ENCODE measurements at regions not wholly inside any gene's neighbourhood (a gene's known extent, or its start where the extent isn't known, plus 50 kb on each side); places are given as distances from the start of the nearest gene placed in this dataset.
"Not testable (repeated sequence)": the region's sequence is repeated elsewhere in the genome, so short reads cannot be mapped to it uniquely, and the experiment has no call there.

- not testable (repeated sequence) for DNase-seq (ENCODE audit: low read depth)
Measured at GRCh38 chr13:54267253-54267668, 1238.6 kb downstream of the OLFM4 start.

- DNase-seq (ENCODE audit: low read depth), result not testable (repeated sequence)
Measured at GRCh38 chr13:54268013-54268695, 1239.5 kb downstream of the OLFM4 start.

DNA sequence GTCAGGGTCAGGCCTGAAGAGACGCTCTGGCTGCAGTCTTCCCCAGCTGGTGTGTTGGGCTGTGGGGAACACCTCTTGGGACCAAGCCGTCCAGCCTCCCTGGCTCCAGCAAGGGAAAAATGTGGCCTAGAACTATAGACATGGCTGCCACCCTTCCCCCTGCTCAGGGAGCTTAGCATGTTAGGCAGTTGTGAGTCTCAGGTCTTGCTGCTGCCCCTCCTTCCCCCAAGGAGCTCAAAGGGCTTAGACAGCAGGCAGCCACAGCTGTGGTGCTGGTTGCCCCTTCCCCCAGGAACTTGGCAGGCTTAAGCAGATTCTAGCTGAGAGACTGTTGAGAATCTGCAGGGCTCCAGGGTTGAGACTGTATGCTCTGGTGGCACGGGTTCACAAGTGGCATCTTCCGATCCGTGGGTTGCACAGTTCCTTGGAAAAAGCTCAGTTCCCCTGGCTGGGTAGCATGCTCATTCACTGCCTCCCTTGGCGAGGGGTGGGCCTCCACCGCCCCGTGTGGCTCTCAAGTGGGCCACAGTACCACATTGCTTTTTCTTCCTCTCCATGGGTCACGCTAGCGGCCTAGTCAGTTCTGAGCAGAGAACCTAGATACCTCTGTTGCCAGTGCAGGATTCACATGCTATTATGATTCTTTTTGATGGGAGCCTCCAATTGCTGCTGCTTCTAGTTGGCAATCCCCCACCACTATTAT, 1258.6 kb downstream of the OLFM4 start:
- DNase-seq (ENCODE audit: low read depth), result no peak

GRCh38 chr13:54301085-54301484, 1272.5 kb downstream of the OLFM4 start:
- no peak for DNase-seq (ENCODE audit: low read depth)

DNA sequence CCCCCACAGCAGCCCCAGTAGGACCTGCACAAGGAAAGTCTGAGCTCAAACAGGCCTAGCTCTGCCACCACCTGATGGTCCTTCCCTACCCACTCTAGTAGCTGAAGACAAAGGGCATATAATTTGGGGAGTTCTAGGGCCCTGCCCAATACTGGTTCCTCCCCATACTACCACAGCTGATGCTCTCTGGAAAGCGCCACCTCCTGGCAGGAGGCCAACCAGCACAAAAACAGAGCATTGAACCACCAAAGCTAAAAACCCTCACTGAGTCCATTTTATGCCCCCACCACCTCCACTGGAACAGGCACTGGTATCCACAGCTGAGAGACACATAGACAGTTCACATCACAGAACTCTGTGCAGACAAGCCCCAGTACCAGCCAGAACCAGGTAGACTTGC, 1276.8 kb downstream of the OLFM4 start:
- no peak for DNase-seq (ENCODE audit: low read depth)

- DNase-seq (ENCODE audit: low read depth), result no peak
Measured at GRCh38 chr13:54312885-54313284, 1284.3 kb downstream of the OLFM4 start.

- DNase-seq (ENCODE audit: low read depth), result no peak
Measured at GRCh38 chr13:54317722-54318121, 1289.1 kb downstream of the OLFM4 start.

GRCh38 chr13:54337540-54337939, 1308.9 kb downstream of the OLFM4 start:
- DNase-seq (ENCODE audit: low read depth), result no peak

DNA sequence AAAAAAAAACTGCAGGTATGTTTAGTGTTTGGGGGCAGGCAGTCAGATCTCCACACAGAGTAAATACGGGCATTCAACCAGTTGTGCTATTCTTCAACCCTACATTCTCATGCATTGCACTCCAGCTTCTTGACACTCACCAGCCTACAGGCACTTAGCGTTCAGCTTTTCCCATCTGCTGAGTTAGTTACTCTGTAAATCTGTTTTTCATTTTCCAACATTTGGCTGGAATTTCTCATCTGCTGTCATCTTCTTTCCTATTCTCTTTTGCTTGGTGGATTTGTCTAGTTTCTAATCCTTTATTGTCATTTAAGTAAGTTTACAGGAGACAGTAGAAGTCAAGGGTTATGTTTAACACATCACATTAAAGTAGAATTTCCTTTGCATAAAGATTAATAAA, 1318.9 kb downstream of the OLFM4 start:
- DNase-seq (ENCODE audit: low read depth), result no peak

- no peak for DNase-seq (ENCODE audit: low read depth)
Measured at GRCh38 chr13:54356209-54356608, 1327.6 kb downstream of the OLFM4 start.

DNA sequence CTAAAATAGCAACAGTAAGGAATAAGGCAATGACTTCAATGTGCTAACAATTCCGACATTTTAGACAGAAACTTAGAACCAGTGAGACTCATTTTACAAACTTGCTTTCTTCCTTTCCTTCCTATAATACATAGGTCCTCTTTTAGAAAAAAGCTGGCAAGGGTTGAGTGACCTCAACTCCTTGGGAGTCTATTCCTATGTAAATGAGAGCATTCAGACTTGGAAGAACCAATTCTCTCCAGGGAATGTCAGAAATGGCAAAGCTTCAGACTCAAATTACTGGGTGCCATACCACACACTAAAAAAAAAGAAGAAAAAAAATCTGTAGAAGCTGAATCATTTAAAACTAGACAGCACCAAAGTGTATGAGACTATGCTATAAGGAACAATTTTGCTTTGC, 1328.2 kb downstream of the OLFM4 start:
- no peak for DNase-seq (ENCODE audit: low read depth)

DNA sequence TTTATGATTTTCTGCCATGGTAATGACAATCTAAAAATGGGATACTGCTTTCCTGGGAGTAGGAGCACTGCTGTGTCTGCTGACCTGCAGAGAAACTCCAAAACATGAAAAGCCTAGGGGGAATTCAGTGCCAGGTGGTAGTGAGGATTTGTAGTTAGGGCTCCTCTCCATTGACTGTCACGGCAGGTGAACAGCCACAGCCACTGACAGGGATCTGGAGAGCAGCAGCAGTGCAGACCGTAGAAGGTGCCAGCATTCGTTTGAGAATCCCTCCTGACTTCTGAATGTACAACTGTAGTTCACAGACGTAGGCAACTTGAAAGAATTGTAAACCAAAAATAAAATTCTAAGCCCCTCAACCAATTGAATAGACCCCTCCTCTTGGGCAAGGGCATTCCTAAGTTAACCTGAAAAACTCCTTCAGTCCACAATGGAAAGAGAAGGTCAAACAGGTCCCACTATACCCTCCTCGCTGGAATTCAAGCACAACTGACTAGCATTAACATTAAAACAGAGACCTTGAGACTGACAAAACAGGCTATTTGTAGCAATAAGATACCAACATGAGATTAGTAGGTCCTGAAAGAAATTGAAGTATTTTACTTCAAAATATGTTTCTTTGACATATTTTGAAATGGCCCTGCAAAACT, 1328.8 kb downstream of the OLFM4 start:
- DNase-seq (ENCODE audit: low read depth), result no peak

- no peak for DNase-seq (ENCODE audit: low read depth)
Measured at GRCh38 chr13:54361460-54361859, 1332.8 kb downstream of the OLFM4 start.

DNA sequence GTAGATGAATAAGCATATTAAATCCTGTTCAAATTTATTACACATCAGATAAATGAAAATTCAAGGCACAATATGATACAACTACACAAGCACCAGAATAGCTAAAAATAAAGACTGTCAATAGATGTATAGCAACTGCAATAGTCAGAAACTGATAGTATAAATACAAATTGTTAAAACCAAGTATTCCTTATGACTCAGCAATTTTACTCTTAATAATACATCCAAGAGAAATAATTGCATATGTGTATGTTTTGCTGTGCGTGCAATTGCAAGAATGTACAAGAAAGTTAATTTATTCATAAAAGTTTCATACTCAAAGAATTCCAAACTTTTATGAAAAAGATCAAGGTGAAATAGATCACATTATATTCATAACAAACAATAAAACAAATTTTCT, 1338.1 kb downstream of the OLFM4 start:
- DNase-seq (ENCODE audit: low read depth), result no peak

DNA sequence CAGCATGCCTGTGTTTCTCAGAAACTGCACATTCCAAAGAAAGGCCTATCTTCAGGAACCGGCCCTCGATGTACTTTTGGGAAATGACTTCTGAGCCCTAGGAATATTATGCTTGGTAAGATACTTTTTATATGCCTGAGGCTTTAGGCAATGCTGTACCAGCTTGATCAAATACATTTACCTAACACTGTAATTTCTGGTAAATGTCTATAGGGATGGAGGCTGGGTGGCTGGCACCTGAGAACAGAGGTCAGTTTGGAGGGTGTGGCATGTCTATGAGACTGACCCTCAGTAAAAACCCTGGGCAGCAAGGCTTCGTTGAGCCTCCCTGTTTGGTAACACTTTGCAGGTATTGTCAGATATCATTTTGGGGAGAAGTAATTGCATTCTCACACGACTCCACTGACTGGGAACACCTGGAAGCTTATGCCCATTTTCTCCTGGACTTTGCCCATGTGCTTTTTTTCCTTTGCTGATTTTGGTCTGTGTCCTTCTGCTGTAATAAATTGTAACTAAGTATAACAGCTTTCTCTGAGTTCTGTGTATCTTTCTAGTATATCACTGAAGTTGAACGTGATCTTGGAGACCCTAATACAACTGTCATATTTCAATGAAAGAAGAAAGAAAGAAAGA, 1339.1 kb downstream of the OLFM4 start:
- DNase-seq (ENCODE audit: low read depth), result no peak

- DNase-seq (ENCODE audit: low read depth), result no peak
Measured at GRCh38 chr13:54368387-54368786, 1339.8 kb downstream of the OLFM4 start.

GRCh38 chr13:54373211-54373610, 1344.6 kb downstream of the OLFM4 start:
- no peak for DNase-seq (ENCODE audit: low read depth)

GRCh38 chr13:54379461-54379860, 1350.8 kb downstream of the OLFM4 start:
- no peak for DNase-seq (ENCODE audit: low read depth)

DNA sequence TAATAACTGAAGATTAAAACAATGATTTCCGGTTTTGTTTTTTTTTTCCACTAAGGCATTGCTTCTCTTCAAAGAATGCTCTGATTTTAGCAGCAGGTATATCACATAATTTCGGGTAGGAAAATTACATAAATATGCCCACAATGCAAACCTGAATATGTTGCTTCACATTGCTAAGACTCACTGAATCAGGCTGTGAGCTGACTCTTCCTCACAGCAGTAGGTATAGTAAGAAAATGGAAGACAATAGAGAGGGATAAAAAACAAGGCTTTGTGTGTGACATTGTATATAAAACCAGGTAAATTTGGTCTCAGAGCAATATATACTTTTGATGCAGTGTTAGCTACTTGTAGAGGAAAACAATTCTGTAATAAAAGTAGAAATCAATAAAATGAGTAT, 1355.0 kb downstream of the OLFM4 start:
- DNase-seq (ENCODE audit: low read depth), result no peak

DNA sequence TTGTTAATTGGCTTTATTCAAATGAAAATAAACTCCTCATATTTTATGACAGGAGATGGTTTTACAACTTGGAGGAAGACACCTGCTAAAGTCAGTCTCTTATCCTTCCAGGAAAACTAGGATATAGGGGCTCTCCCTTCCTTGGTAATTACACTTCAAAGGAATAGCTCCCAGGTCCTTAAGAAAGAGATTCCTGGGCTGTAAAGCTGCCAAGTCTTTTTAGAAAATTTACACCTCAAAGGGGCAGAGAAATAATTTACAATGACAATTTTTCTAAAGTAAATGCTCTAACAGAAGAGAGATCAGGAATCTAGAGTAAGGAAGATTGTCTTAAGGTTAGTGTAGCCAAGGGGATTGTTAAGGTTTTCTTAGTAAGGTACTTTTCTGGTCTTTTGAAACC, 1359.0 kb downstream of the OLFM4 start:
- no peak for DNase-seq (ENCODE audit: low read depth)

- no peak for DNase-seq (ENCODE audit: low read depth)
Measured at GRCh38 chr13:54390841-54391240, 1362.2 kb downstream of the OLFM4 start.

DNA sequence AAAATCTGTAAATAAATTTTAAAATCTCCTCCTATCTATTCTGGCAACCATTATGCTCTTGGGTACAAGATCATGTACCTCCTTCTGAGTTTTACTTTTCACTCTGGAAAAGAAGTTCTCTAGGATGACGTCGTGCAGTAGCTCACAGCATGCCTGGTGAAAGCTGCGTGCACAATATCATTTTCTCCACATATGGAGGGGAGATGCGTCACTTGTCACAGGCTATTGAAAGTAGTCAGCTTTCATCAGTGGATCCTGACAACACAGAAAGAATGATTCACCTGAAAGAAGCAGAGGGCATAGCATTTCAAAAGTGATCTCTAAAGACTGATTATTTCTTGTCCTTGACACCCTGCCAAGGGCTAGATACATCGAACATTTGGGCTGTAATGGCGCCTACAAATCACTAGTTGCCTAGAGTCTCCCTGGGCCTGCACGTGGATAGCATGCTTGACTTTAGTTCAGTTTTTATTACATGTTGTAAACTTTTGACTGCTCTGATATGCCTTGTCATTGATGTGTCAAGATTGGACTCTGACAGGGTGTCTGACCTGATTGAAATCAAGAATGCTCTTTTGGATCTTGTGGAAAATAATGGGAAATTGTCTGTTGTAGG, 1365.6 kb downstream of the OLFM4 start:
- DNase-seq (ENCODE audit: low read depth), result no peak
